Ishikawa (cell line): ENCODE measurements at regions not wholly inside any gene's neighbourhood (a gene's known extent, or its start where the extent isn't known, plus 50 kb on each side); places are given as distances from the start of the nearest gene placed in this dataset.

Experiments
- EP300 ChIP-seq: IDR thresholded peaks from 2 replicates; pipeline ENCODE4 v1.6.1; 2012; ENCODE audit warnings: borderline replicate concordance
- TEAD4 ChIP-seq: IDR thresholded peaks from 2 replicates; pipeline ENCODE4 v1.6.1; 2012
- YY1 ChIP-seq: IDR thresholded peaks from 2 replicates; pipeline ENCODE4 v1.6.1; 2012; ENCODE audit warnings: low read depth
- TF ChIP-seq, protein P1 (sequence below): IDR thresholded peaks from 2 replicates; pipeline ENCODE4 v1.6.1; 2012

DNA sequence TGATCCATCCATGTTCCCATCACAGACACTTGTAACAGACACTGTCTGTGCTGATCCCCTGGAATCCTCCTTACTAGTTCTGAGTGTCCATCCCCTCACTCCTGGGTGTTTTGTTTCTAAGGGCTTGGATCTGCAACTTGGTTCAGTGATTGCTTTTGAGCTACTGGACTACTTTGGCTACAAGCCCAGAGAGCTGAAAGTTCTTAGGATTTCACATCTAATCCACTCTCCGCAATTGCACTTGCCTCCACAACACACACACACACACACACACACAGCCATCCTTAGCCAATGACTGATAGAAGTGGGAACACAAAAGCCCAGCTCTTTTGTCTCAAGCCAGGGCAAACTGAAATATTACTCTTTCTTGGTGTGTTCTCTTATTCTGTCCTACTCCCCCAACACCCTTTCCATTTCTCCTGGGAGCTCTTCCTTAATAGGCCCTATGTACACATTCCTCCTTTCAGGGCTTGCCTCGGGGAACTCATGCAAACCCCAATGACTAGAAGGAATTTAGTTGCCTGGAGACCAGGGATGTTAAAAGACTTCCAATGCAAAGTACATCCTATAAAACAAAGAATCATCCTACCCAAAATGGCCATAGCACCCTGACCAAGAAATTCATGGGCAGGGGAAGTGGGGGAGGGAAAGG, 206.1 kb upstream of the UBE2E2 start:
- TF ChIP-seq YY1 (no peak), EP300 (no peak), TEAD4 (no peak)
- TF ChIP-seq, protein P1, sequence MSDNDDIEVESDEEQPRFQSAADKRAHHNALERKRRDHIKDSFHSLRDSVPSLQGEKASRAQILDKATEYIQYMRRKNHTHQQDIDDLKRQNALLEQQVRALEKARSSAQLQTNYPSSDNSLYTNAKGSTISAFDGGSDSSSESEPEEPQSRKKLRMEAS = no peak
